GM23248 (cell line): ENCODE measurements at regions not wholly inside any gene's neighbourhood (a gene's known extent, or its start where the extent isn't known, plus 50 kb on each side); places are given as distances from the start of the nearest gene placed in this dataset.

Source experiments
- EZH2 ChIP-seq: fragments of 200-600 bp; sonication (generic); IDR thresholded peaks from 2 replicates; pipeline ENCODE4 v1.6.1; 2018; ENCODE audit warnings: antibody characterized with exemption, mild to moderate bottlenecking; ENCODE audit not compliant: insufficient read depth, poor library complexity, severe bottlenecking
- EZH2phosphoT487 ChIP-seq: fragments of 200-600 bp; sonication (generic); IDR thresholded peaks from 2 replicates; pipeline ENCODE4 v1.6.1; 2018; ENCODE audit warnings: antibody characterized with exemption, moderate library complexity, mild to moderate bottlenecking, low read depth; ENCODE audit not compliant: insufficient read depth

DNA sequence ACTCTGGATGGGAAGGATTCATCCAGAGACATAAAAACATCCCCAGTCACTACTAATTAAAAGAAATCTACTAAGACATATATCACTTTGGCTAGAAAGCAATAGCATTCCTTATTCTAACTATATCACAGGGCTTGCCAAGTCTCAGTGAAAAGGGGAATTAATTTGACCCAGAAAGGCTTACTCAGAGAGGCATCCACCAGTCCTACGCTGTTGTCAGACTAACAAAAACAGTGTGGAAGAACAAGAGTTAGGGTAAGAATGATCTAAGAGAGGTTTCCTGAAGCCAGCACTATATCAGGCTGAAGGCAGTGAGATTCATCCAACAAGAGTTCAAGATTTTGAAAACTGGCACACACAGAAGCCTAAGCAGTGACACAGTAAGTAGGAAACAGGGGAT, 126.1 kb downstream of the GDAP2 start:
- TF ChIP-seq EZH2 (no peak), EZH2phosphoT487 (no peak)
